Suprapubic skin (tissue), 4 donors: ENCODE measurements at regions not wholly inside any gene's neighbourhood (a gene's known extent, or its start where the extent isn't known, plus 50 kb on each side); places are given as distances from the start of the nearest gene placed in this dataset.

Source experiments
- DNase-seq, 2 donors: peaks; one replicate each; pipeline ENCODE4 v3.0.0-alpha.2; 2019; ENCODE audit warnings: low spot score in 2 of 2
- H3K27ac ChIP-seq: fragments of 200-600 bp; sonication (generic); one replicate; pipeline ENCODE4 v1.5.1; 2019
- H3K27me3 ChIP-seq: fragments of 200-600 bp; sonication (generic); one replicate; pipeline ENCODE4 v1.5.1; 2019
- H3K36me3 ChIP-seq: fragments of 200-600 bp; sonication (generic); one replicate; pipeline ENCODE4 v1.5.1; 2019
- H3K4me1 ChIP-seq: fragments of 200-600 bp; sonication (generic); one replicate; pipeline ENCODE4 v1.5.1; 2019
- H3K4me3 ChIP-seq: fragments of 200-600 bp; sonication (generic); one replicate; pipeline ENCODE4 v1.5.1; 2019; ENCODE audit warnings: mild to moderate bottlenecking
- H3K9me3 ChIP-seq: fragments of 200-600 bp; sonication (generic); one replicate; pipeline ENCODE4 v1.5.1; 2019
- CTCF ChIP-seq, 2 donors: fragments of 200-600 bp in 1 of 2; fragments of 450-650 bp in 1 of 2; sonication (generic) in 1 of 2; IDR thresholded peaks; one replicate each; pipeline ENCODE4 v1.5.1; 2016 to 2019; ENCODE audit warnings: antibody characterized with exemption in 2 of 2, mild to moderate bottlenecking in 1 of 2, moderate library complexity in 1 of 2
- EP300 ChIP-seq: sonication (generic); formaldehyde crosslinking; IDR thresholded peaks from one replicate; pipeline ENCODE4 v1.6.1; 2017; ENCODE audit warnings: antibody characterized with exemption
- POLR2A ChIP-seq, 2 donors: fragments of 450-650 bp; IDR thresholded peaks; one replicate each; pipeline ENCODE4 v1.6.1; 2017; ENCODE audit warnings: antibody characterized with exemption in 2 of 2, mild to moderate bottlenecking in 2 of 2, moderate library complexity in 2 of 2
- POLR2AphosphoS5 ChIP-seq, 3 donors: sonication (generic); formaldehyde crosslinking; IDR thresholded peaks; one replicate each; pipeline ENCODE4 v1.6.1; 2017; ENCODE audit warnings: antibody characterized with exemption in 3 of 3
- WGBS: methylation state at CpG from one replicate; pipeline ENCODE4 v1.1.5; 2018; 5-methylcytosine and 5-hydroxymethylcytosine counted together

GRCh38 chr20:57879779-57880570, 170.2 kb upstream of the PMEPA1 start:
- Histone ChIP-seq H3K36me3 (no peaks in the 10 kb centered on the region), H3K4me1 (peaks cover 20% of the 10 kb centered on the region), H3K27ac (peak overlapping the region; percentile 55), H3K9me3 (no peaks in the 10 kb centered on the region), H3K4me3 (no peak overlapping the region), H3K27me3 (no peaks in the 10 kb centered on the region)
- 36% methylated on average over 13 of the region's 13 CpGs for WGBS
- TF ChIP-seq POLR2AphosphoS5 (IDR thresholded peaks at IDR 0.05) = no peak
- no peak for TF ChIP-seq CTCF (IDR thresholded peaks at IDR 0.05)
- TF ChIP-seq POLR2A (IDR thresholded peaks at IDR 0.05) = no peak
- TF ChIP-seq EP300 = no peak
- peak in 1 of 2 donors; percentile 84 for DNase-seq

GRCh38 chr20:57879437-57879778, 169.6 kb upstream of the PMEPA1 start:
- peaks cover 20% of the 10 kb centered on the region for H3K4me1 ChIP-seq
- DNase-seq = no peak
- TF ChIP-seq POLR2AphosphoS5 (IDR thresholded peaks at IDR 0.05) (no peak), CTCF (IDR thresholded peaks at IDR 0.05) (no peak), POLR2A (IDR thresholded peaks at IDR 0.05) (no peak), EP300 (no peak)
- no peaks in the 10 kb centered on the region for H3K36me3 ChIP-seq
- H3K27me3 ChIP-seq = no peaks in the 10 kb centered on the region
- no peak overlapping the region for H3K4me3 ChIP-seq
- H3K27ac ChIP-seq = peak overlapping the region; percentile 55
- no peaks in the 10 kb centered on the region for H3K9me3 ChIP-seq
- 29% methylated on average over 7 of the region's 7 CpGs for WGBS

GRCh38 chr20:57878786-57879424, 169.1 kb upstream of the PMEPA1 start:
- H3K27me3 ChIP-seq = no peaks in the 10 kb centered on the region
- peaks cover 20% of the 10 kb centered on the region for H3K4me1 ChIP-seq
- no peaks in the 10 kb centered on the region for H3K9me3 ChIP-seq
- DNase-seq = no peak
- 93% methylated on average over 8 of the region's 8 CpGs for WGBS
- H3K27ac ChIP-seq = no peak overlapping the region
- no peaks in the 10 kb centered on the region for H3K36me3 ChIP-seq
- no peak for TF ChIP-seq POLR2A (IDR thresholded peaks at IDR 0.05)
- TF ChIP-seq POLR2AphosphoS5 (IDR thresholded peaks at IDR 0.05) = no peak
- TF ChIP-seq CTCF (IDR thresholded peaks at IDR 0.05) = no peak
- no peak for TF ChIP-seq EP300
- H3K4me3 ChIP-seq = no peak overlapping the region

- no peaks in the 10 kb centered on the region for H3K9me3 ChIP-seq
- H3K4me3 ChIP-seq = no peak overlapping the region
- no peak for DNase-seq
- WGBS = 89% methylated on average over 4 of the region's 4 CpGs
- no peaks in the 10 kb centered on the region for H3K36me3 ChIP-seq
- no peak overlapping the region for H3K27ac ChIP-seq
- TF ChIP-seq POLR2A (IDR thresholded peaks at IDR 0.05) = no peak
- no peak for TF ChIP-seq CTCF (IDR thresholded peaks at IDR 0.05)
- TF ChIP-seq POLR2AphosphoS5 (IDR thresholded peaks at IDR 0.05) = no peak
- TF ChIP-seq EP300 = no peak
- no peaks in the 10 kb centered on the region for H3K27me3 ChIP-seq
- peaks cover 20% of the 10 kb centered on the region for H3K4me1 ChIP-seq
Measured at GRCh38 chr20:57877995-57878394, 168.2 kb upstream of the PMEPA1 start.

- Histone ChIP-seq H3K4me3 (no peak overlapping the region), H3K36me3 (no peaks in the 10 kb centered on the region), H3K9me3 (no peaks in the 10 kb centered on the region), H3K27ac (no peak overlapping the region), H3K4me1 (peaks cover 14% of the 10 kb centered on the region), H3K27me3 (no peaks in the 10 kb centered on the region)
- 85% methylated on average over 16 of the region's 16 CpGs for WGBS
- no peak for TF ChIP-seq EP300
- no peak for TF ChIP-seq CTCF (IDR thresholded peaks at IDR 0.05)
- no peak for TF ChIP-seq POLR2AphosphoS5 (IDR thresholded peaks at IDR 0.05)
- no peak for TF ChIP-seq POLR2A (IDR thresholded peaks at IDR 0.05)
- DNase-seq = no peak
Measured at GRCh38 chr20:57877131-57877824, 167.5 kb upstream of the PMEPA1 start.
